Eye (tissue), 1 donor: ENCODE measurements at regions not wholly inside any gene's neighbourhood (a gene's known extent, or its start where the extent isn't known, plus 50 kb on each side); places are given as distances from the start of the nearest gene placed in this dataset.

ENCODE experiments used
- DNase-seq: peaks from one replicate; pipeline ENCODE4 v3.0.0-alpha.2; 2015

- DNase-seq, result no peak
Measured at GRCh38 chr1:17877316-17877715, 122.2 kb downstream of the ACTL8 start.

GRCh38 chr1:17877896-17878295 is 122.8 kb downstream of the ACTL8 start:
- DNase-seq, result no peak

GRCh38 chr1:17878837-17879236 is 123.7 kb downstream of the ACTL8 start:
- no peak for DNase-seq

DNA sequence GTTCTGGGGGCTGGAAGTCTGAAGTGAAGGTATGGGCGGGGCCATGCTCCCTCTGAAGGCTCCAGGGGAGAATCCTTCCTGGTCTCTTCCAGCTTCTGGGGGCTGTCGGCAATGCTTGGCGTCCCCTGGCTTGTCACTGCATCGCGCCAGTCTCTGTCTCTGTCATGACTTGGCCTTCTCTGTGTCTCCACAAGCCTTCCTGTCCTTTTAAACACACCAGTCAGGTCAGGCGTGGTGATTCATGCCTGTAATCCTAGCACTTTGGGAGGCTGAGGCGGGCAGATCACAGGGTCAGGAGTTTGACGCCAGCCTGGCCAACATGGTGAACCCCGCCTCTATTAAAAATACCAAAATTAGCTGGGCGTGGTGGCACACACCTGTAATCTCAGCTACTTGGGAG is 125.3 kb downstream of the ACTL8 start:
- no peak for DNase-seq

- no peak for DNase-seq
Measured at GRCh38 chr1:17881761-17882160, 126.6 kb downstream of the ACTL8 start.

DNA sequence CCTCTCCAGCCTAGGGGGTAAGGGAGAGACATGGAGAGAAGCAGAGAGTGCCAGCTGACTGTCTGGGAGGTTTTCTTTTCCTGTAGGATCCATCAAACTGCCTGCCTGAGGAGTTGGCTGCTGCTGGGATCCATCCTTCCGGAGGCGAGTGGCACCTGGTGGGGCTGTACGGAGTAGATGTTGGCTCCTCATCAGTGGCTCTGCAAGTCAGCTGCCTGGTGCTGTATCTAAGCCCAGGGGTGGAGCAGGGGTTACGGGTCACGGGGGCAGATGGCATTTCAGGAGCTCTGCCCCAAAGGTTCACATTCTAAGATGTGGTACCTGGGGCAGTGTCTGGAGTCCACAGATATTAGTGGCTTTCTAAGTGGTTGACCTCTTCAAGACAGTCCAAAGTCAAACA is 128.0 kb downstream of the ACTL8 start:
- no peak for DNase-seq

- no peak for DNase-seq
Measured at GRCh38 chr1:17883662-17884395, 128.7 kb downstream of the ACTL8 start.

- no peak for DNase-seq
Measured at GRCh38 chr1:17885663-17886320, 130.7 kb downstream of the ACTL8 start.

DNA sequence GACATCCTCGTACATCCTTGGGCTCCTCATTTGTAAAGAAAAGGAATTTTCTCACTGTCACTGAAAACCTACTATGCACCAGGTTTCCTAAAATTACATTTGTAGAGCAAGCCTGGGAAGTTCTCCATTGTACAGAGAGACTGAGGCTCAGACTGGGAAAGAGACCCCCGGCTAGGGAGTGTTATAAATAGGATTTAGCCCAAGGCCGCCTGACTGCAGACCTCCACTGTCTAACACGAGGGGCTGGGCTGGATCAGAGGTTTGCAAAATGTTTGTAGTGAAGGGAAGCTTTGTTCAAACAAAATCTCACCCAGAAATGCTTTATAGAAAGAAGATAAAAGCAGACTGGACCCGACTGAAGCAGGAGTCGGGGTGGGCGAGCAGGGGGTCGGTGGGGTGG is 131.3 kb downstream of the ACTL8 start:
- no peak for DNase-seq

GRCh38 chr1:17886838-17887441 is 131.8 kb downstream of the ACTL8 start:
- DNase-seq, result no peak

- DNase-seq, result no peak
Measured at GRCh38 chr1:17887661-17888371, 132.7 kb downstream of the ACTL8 start.

GRCh38 chr1:17890056-17890814 is 135.1 kb downstream of the ACTL8 start:
- DNase-seq, result peak; percentile 39

DNA sequence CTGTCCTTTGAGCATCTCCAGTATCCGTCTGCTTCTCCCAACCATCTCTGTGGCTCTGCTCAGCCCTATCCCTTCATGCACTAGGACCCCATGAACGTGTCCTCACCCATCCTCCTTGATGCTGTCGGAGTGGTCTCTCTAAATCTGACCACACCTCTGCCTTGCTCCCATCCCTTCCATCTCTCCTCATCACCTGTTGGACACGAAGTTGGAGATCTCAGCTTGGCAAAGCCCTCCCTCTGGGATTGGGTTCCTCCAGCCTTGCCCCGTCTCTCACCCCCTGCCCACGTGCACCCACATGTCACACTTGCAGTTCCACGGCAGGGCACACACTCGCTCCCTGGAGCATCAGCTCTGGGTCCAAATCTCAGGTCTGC is 135.7 kb downstream of the ACTL8 start:
- no peak for DNase-seq

DNA sequence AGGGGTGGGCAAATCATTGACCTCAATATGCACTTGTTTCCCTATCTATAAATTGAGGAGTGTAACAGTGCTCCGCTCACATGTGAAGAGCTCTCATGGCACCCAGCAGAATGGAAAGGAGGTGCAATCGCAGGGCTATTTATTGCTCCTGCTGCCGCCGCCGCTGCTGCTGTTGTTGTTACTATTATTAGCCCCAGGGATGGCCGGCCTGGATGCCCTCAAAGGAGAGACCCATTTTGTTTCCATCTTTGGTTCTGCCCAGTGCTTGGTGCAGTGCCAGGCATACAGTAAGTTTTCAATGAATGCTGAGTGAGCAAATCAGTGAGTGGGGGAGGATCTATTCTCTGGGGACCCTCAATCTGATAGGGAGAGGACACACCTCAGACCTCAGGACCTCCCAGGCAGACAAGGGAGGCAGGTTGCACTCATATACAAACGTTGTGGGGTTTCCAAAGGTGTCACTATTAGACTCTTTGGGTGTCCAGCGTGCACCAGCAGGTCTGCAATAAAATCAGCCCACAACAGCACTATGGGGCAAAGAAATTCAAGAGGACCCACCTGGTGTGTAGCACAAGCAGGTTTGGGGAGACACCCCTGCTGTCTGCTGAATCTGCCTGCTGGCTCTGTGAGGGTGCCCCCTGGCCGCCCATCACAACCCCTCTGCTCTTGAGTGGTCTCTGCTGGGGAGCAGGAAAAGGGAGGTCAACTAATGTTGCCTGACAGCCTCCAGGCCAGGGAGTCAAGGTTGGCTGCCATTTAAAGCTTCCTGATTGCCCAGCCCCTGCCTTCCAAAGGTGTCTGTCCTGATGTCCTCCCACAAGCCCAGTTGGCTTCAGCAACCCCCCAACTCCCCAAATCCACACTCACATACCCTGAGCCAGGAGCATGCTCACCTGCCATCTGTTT is 136.3 kb downstream of the ACTL8 start:
- no peak for DNase-seq

- no peak for DNase-seq
Measured at GRCh38 chr1:17892225-17892624, 137.1 kb downstream of the ACTL8 start.

- DNase-seq, result no peak
Measured at GRCh38 chr1:17892851-17893250, 137.7 kb downstream of the ACTL8 start.

DNA sequence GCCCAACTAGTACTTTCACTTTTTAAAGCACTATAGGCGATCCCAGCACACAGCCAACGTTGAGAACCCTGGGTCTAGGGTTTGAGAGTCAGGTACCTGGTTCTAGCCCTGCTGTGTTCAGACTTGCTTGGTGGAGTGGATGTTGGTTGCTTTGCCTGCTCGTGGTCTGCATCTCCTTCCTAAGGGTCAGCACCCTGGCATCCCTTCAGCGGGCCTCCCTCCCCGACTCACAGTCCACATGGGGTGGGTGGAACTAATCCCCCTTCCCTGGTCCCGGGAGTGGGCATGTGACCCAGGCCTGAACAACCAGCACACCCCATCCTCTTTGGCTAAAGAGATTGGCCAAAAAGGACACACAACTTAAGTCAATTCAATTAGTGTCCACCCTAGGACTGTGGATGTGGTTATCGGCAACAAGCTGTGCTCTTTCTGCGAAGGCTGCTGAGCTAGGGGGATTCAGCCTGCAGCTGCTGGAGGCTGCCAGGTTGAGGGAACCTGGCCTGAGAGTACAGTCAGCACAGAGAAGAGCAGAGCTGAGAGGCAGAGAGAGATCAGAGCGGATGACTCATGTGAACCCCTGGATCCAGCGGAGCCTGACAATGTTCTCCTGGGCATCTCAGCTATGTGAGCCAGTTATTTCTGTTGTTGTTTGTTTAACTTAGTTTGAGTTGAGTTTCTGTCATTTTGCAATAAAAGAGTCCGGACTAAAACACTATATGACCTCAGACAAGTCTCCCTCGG is 138.9 kb downstream of the ACTL8 start:
- no peak for DNase-seq

GRCh38 chr1:17895401-17895800 is 140.3 kb downstream of the ACTL8 start:
- DNase-seq, result no peak

- DNase-seq, result no peak
Measured at GRCh38 chr1:17895986-17896385, 140.9 kb downstream of the ACTL8 start.

DNA sequence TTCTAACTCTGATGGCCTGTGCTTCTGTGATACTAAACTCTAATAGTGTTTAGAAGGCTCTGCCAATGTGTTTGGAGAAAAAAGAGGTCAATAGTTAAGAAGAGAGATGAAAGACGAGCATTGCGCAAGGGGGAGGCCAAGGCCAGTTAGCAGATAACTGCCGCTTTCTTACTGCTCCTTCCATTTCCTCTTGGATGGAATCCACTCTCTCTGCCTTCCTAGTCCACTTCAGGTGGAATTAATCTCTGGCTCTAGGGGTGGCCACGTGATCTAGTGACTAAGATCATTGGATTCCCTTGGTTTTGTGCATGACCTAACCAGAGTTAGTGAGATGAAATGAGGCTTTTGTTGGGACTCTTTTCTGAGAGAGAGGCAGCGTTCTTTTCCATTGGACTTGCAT is 148.3 kb downstream of the ACTL8 start:
- DNase-seq, result no peak

DNA sequence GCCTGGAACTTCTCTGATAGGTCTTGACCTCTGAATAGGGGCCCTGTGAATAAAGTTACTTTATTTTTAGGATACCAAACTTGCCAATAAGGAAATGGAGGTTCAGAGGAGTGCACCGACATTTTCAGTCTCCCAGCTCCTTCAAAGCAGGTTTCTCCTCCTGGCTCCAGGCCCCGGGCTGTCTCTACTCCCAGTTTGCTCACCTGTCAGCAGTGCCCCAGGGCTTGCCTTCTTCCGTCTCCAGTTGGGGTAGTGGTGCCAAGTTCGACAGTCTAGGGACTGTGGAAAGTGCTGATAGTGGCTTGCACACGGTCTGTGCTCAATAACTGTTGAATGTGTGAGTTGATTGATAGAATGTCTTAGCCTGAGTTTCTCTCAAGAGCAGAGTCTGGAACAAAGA is 149.2 kb downstream of the ACTL8 start:
- no peak for DNase-seq
